ENCODE measurements at regions not wholly inside any gene's neighbourhood (a gene's known extent, or its start where the extent isn't known, plus 50 kb on each side); places are given as distances from the start of the nearest gene placed in this dataset.

DNA sequence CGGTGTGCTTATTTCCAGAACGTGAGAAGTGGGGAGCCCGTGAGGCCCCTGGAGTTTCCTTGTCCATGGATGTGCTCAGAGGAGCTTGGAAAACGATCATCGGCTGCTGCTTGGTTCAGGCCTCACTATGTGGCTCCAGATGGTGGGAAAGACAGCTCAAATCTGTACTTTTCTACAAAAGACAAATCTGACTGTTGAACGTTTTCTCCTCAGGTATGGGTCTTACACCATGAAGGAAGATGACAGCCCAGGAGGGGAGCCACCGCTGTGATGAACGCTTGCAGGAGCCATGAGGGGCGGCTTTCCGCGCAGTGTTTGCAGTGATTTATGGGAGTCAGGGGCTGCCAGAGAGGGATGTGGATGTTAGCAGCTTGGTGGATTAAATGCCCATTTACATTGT, 109.4 kb upstream of the E2F8 start:
- no peak for TF ChIP-seq POLR2A (IDR thresholded peaks at IDR 0.05)
- TF ChIP-seq, protein P1, sequence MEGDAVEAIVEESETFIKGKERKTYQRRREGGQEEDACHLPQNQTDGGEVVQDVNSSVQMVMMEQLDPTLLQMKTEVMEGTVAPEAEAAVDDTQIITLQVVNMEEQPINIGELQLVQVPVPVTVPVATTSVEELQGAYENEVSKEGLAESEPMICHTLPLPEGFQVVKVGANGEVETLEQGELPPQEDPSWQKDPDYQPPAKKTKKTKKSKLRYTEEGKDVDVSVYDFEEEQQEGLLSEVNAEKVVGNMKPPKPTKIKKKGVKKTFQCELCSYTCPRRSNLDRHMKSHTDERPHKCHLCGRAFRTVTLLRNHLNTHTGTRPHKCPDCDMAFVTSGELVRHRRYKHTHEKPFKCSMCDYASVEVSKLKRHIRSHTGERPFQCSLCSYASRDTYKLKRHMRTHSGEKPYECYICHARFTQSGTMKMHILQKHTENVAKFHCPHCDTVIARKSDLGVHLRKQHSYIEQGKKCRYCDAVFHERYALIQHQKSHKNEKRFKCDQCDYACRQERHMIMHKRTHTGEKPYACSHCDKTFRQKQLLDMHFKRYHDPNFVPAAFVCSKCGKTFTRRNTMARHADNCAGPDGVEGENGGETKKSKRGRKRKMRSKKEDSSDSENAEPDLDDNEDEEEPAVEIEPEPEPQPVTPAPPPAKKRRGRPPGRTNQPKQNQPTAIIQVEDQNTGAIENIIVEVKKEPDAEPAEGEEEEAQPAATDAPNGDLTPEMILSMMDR (IDR thresholded peaks at IDR 0.05): no peak
- no peak for TF ChIP-seq POLR2AphosphoS5 (IDR thresholded peaks at IDR 0.05)

All from gastroesophageal sphincter (tissue), 3 donors.